Spleen (tissue), 11 donors: ENCODE measurements at regions not wholly inside any gene's neighbourhood (a gene's known extent, or its start where the extent isn't known, plus 50 kb on each side); places are given as distances from the start of the nearest gene placed in this dataset.

Experiments
- DNase-seq: peaks from one replicate; pipeline ENCODE4 v3.0.0-alpha.2; 2020
- H3K27ac ChIP-seq, 8 donors: fragments of 200-600 bp; sonication (generic) in 7 of 8; 1 replicate in 4 of 8; 2 replicates in 4 of 8; pipeline versions ENCODE4 v1.5.0 to v1.8.0; 2016 to 2021; ENCODE audit warnings: inconsistent platforms in 4 of 8, mild to moderate bottlenecking in 4 of 8, moderate library complexity in 1 of 8
- H3K27me3 ChIP-seq, 7 donors: fragments of 200-600 bp; sonication (generic) in 6 of 7; replicated peaks in 1 of 7; 1 replicate in 4 of 7; 2 replicates in 3 of 7; pipeline versions ENCODE4 v1.5.0 to v1.8.0; 2016 to 2021; ENCODE audit warnings: inconsistent platforms in 3 of 7, mild to moderate bottlenecking in 1 of 7
- H3K36me3 ChIP-seq, 6 donors: fragments of 200-600 bp; sonication (generic) in 5 of 6; 1 replicate in 4 of 6; 2 replicates in 2 of 6; pipeline versions ENCODE4 v1.5.0 to v1.8.0; 2016 to 2021; ENCODE audit warnings: inconsistent platforms in 2 of 6
- H3K4me1 ChIP-seq, 6 donors: fragments of 200-600 bp; sonication (generic) in 5 of 6; 1 replicate in 3 of 6; 2 replicates in 3 of 6; pipeline versions ENCODE4 v1.5.0 to v1.8.0; 2016 to 2021; ENCODE audit warnings: inconsistent platforms in 3 of 6
- H3K4me3 ChIP-seq, 8 donors: fragments of 200-600 bp; sonication (generic) in 7 of 8; 1 replicate in 4 of 8; 2 replicates in 4 of 8; pipeline versions ENCODE4 v1.5.0 to v1.8.0; 2016 to 2021; ENCODE audit warnings: inconsistent platforms in 4 of 8, mild to moderate bottlenecking in 4 of 8, moderate library complexity in 2 of 8
- H3K9me3 ChIP-seq, 8 donors: fragments of 200-600 bp; sonication (generic) in 7 of 8; 1 replicate in 4 of 8; 2 replicates in 4 of 8; pipeline versions ENCODE4 v1.5.0 to v1.8.0; 2016 to 2021; ENCODE audit warnings: inconsistent platforms in 4 of 8
- CTCF ChIP-seq, 11 experiments: fragments of 200-600 bp in 7 of 11; fragments of 450-650 bp in 4 of 11; sonication (generic) in 4 of 11; IDR thresholded peaks in 8 of 11; conservative IDR thresholded peaks in 3 of 11; 1 replicate in 7 of 11; 2 replicates in 4 of 11; pipeline versions ENCODE4 v1.4.0 to v1.8.0; 2016 to 2021; ENCODE audit warnings: antibody characterized with exemption in 11 of 11, inconsistent platforms in 4 of 11, mild to moderate bottlenecking in 1 of 11
- POLR2A ChIP-seq, 3 donors: fragments of 450-650 bp; IDR thresholded peaks; one replicate each; pipeline ENCODE4 v1.5.1; 2017; ENCODE audit warnings: antibody characterized with exemption in 3 of 3, mild to moderate bottlenecking in 1 of 3
- POLR2AphosphoS5 ChIP-seq, 3 donors: sonication (generic); formaldehyde crosslinking; IDR thresholded peaks; one replicate each; pipeline ENCODE4 v1.5.1; 2017; ENCODE audit warnings: antibody characterized with exemption in 3 of 3
- WGBS, 5 donors: extraction: QIAGEN DNeasy Blood & Tissue Kit in 3 of 5; methylation state at CpG; one replicate each; pipeline versions ENCODE4 v1.1.5 to v1.1.7; 2013 to 2018; 5-methylcytosine and 5-hydroxymethylcytosine counted together
- intact Hi-C: fragments of 100-400 bp; cut with DNase I; formaldehyde crosslinking; loops from one replicate; pipeline ENCODE4 v1.15.0; 2023; ENCODE audit warnings: low total_unique reads
- donor health status: healthy with polysubstance abuse.
- donor health status: DM: no; HTN: no; CAD: no; lungs with moderate emphysema.
- donor health status: DM: no; HTN: no; CAD: no.
- donor health status: Bipolar disorder and iron deficiency.
- donor health status: healthy.
- donor health status: DM: no; HTN: no; CAD: no.
- donor health status: DM: yes; HTN: yes; CAD: no.

GRCh38 chr5:101574017-101574416 is 670.9 kb upstream of the ST8SIA4 start:
- no peak for TF ChIP-seq POLR2A (IDR thresholded peaks at IDR 0.05)
- TF ChIP-seq POLR2AphosphoS5 (IDR thresholded peaks at IDR 0.05) = no peak
- TF ChIP-seq CTCF (IDR thresholded peaks at IDR 0.05 in 8 of 11, conservative IDR thresholded peaks at IDR 0.05 in 3 of 11) = no peak
- Histone ChIP-seq H3K4me3 (no peak overlapping the region), H3K36me3 (no peaks in the 10 kb centered on the region), H3K9me3 (no peaks in the 10 kb centered on the region), H3K4me1 (no peaks in the 10 kb centered on the region), H3K27ac (no peak overlapping the region), H3K27me3 (no peaks in the 10 kb centered on the region)
- 79 to 96% (median 84%) methylated on average over 3 of the region's 3 CpGs for WGBS, 5 donors
- DNase-seq = no peak
- intact Hi-C loops = no loop called here

GRCh38 chr5:101561018-101561417 is 657.9 kb upstream of the ST8SIA4 start:
- intact Hi-C loops = no loop called here
- no peak overlapping the region for H3K27ac ChIP-seq
- no peak for DNase-seq
- no peaks in the 10 kb centered on the region for H3K27me3 ChIP-seq
- TF ChIP-seq POLR2AphosphoS5 (IDR thresholded peaks at IDR 0.05) (no peak), POLR2A (IDR thresholded peaks at IDR 0.05) (no peak), CTCF (IDR thresholded peaks at IDR 0.05 in 8 of 11, conservative IDR thresholded peaks at IDR 0.05 in 3 of 11) (no peak)
- H3K36me3 ChIP-seq = no peaks in the 10 kb centered on the region
- H3K4me1 ChIP-seq = no peaks in the 10 kb centered on the region
- H3K9me3 ChIP-seq = peaks cover 0 to 12% (median 2%) of the 10 kb centered on the region in 8 donors
- H3K4me3 ChIP-seq = no peak overlapping the region
- 87 to 93% (median 90%) methylated on average over 3 of the region's 3 CpGs for WGBS, 5 donors

DNA sequence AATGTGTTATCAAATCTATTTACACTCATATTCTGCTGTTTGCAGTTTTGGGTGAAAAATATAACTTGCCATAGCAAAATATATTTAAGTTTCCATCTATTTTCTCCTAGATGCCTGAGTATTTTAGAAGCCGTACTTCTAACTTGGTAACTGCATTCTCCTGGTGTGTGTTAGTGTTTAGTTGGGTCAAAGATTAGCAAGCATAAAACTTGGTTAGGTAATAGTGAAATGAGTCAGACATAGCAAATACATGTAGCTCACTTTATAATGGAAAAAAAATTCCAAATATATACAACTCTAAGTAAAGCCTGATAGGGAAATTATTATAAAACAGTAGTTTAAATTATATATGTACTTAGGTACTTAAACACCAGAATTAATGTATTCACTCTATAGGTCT is 640.7 kb upstream of the ST8SIA4 start:
- Histone ChIP-seq H3K4me1 (no peaks in the 10 kb centered on the region), H3K36me3 (no peaks in the 10 kb centered on the region), H3K4me3 (no peak overlapping the region), H3K27me3 (no peaks in the 10 kb centered on the region), H3K27ac (no peak overlapping the region), H3K9me3 (no peaks in the 10 kb centered on the region)
- DNase-seq = no peak
- intact Hi-C loops = no loop called here
- 88 to 100% (median 96%) methylated on average over 1 of the region's 1 CpG for WGBS, 5 donors
- no peak for TF ChIP-seq CTCF (IDR thresholded peaks at IDR 0.05 in 8 of 11, conservative IDR thresholded peaks at IDR 0.05 in 3 of 11)
- TF ChIP-seq POLR2AphosphoS5 (IDR thresholded peaks at IDR 0.05) = no peak
- no peak for TF ChIP-seq POLR2A (IDR thresholded peaks at IDR 0.05)

- Histone ChIP-seq H3K27me3 (no peaks in the 10 kb centered on the region), H3K4me3 (no peak overlapping the region), H3K36me3 (no peaks in the 10 kb centered on the region), H3K9me3 (peaks cover 0 to 7% (median 0%) of the 10 kb centered on the region in 8 donors), H3K4me1 (no peaks in the 10 kb centered on the region), H3K27ac (no peak overlapping the region)
- 70 to 90% (median 75%) methylated on average over 3 of the region's 3 CpGs for WGBS, 5 donors
- intact Hi-C loops = no loop called here
- TF ChIP-seq POLR2A (IDR thresholded peaks at IDR 0.05) = no peak
- DNase-seq = no peak
Measured at GRCh38 chr5:101539315-101539714, 636.2 kb upstream of the ST8SIA4 start.

DNA sequence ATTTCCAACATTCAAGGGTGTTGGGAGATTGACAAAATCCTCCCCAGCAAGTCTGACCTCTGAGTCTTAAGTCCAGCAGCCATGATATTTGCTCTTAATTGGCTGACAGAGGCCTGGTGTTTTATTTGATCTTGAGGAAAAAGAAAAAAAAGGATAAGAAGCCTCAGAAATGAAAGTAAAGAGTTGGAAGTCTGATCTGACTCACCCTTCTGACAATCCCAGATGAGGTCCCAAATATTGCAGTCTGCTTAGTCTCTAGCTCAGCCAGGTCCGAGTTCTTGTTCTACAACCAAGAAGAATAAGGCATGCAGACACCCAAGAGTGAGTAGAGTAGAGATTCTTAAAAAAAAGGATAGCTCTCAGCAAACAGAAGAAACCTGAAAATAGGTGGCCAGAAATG is 632.5 kb upstream of the ST8SIA4 start:
- no peaks in the 10 kb centered on the region for H3K27me3 ChIP-seq
- intact Hi-C loops = no loop called here
- no peak for TF ChIP-seq CTCF (IDR thresholded peaks at IDR 0.05 in 8 of 11, conservative IDR thresholded peaks at IDR 0.05 in 3 of 11)
- no peak for TF ChIP-seq POLR2AphosphoS5 (IDR thresholded peaks at IDR 0.05)
- TF ChIP-seq POLR2A (IDR thresholded peaks at IDR 0.05) = no peak
- no peak overlapping the region for H3K4me3 ChIP-seq
- no peak for DNase-seq
- H3K36me3 ChIP-seq = no peaks in the 10 kb centered on the region
- H3K4me1 ChIP-seq = no peaks in the 10 kb centered on the region
- peaks cover 0 to 7% (median 0%) of the 10 kb centered on the region in 8 donors for H3K9me3 ChIP-seq
- H3K27ac ChIP-seq = no peak overlapping the region
- 55 to 80% (median 62%) methylated on average over 1 of the region's 1 CpG for WGBS, 5 donors
